ENCODE measurements at regions not wholly inside any gene's neighbourhood (a gene's known extent, or its start where the extent isn't known, plus 50 kb on each side); places are given as distances from the start of the nearest gene placed in this dataset.
A peak's percentile ranks its signal among the peaks of the same experiment; 100 is the strongest.

DNA sequence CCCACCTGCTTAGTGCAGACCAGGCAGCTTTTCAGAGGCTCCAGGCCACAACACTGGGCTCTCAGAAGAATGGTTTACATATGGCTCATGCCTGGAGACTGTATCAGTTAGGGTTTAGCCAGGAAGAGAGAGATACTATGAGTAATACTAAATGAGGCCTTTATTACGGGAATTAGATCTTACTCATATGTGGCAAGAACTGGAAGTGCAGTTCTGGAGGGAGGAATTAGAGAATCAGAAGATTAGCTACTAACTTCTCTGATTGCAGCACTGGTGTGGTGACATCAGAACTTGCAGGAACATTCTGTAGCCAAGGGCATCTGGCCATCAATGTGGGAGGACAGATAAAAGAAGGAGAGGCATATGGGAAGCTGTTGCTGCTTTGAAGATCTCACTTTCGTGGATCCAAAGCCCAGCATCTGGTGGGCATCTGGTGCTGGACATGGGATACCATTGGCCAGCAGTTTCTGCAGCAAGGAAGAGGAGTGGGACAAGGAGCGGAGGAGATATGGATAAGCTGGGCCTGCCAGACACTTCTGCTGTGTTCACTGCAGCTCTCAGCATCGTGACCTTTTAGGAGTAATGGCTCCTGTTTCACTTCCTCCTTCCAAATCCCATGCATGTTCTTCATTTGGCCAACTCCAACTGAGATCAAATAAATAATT is 248.5 kb downstream of the BTBD3 start:
- Histone ChIP-seq H3K4me3 (no peak overlapping the region), H3K36me3 (replicated peaks in 1 of 2; ENCODE audit: insufficient read depth in 1 of 2, low read depth in 2 of 2) (no peaks in the 10 kb centered on the region), H3K27me3 (no peaks in the 10 kb centered on the region), H3K9me3 (no peaks in the 10 kb centered on the region), H3K27ac (peak overlapping the region in 1 of 4 donors; percentile 41), H3K4me1 (no peaks in the 10 kb centered on the region)
- no peak for TF ChIP-seq POLR2A (IDR thresholded peaks at IDR 0.05)
- TF ChIP-seq, protein P1, sequence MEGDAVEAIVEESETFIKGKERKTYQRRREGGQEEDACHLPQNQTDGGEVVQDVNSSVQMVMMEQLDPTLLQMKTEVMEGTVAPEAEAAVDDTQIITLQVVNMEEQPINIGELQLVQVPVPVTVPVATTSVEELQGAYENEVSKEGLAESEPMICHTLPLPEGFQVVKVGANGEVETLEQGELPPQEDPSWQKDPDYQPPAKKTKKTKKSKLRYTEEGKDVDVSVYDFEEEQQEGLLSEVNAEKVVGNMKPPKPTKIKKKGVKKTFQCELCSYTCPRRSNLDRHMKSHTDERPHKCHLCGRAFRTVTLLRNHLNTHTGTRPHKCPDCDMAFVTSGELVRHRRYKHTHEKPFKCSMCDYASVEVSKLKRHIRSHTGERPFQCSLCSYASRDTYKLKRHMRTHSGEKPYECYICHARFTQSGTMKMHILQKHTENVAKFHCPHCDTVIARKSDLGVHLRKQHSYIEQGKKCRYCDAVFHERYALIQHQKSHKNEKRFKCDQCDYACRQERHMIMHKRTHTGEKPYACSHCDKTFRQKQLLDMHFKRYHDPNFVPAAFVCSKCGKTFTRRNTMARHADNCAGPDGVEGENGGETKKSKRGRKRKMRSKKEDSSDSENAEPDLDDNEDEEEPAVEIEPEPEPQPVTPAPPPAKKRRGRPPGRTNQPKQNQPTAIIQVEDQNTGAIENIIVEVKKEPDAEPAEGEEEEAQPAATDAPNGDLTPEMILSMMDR (IDR thresholded peaks at IDR 0.05): peak in 1 of 7 experiments; percentile 6
- peak; percentile 77 for ATAC-seq
- intact Hi-C loops (cut with DNase I): no loop called here
- DNase-seq: peak in 3 of 4 donors; percentile 26 to 72 (median 34)
- WGBS, 2 donors: 77 to 78% methylated on average over 4 of the region's 4 CpGs

DNA sequence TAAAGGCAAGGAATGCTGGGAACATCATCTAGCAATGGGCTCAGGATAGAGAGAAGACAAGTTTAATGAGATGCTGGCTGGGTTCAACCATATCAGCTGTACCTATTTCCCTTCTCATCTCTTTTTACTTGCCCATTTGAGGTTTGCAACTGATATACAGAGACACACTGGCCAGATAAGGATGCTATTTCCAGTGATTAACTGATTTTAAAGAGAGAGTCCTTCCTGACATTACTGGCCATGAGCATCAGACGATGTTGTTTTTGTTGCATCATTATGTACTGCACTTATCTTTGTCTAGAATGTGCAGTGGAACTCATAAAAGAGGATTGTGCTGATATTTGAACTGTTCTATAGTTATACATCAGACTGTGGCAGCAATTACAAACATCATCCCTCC is 252.7 kb downstream of the BTBD3 start:
- intact Hi-C loops (cut with DNase I): no loop called here
- no peak for DNase-seq
- WGBS, 2 donors: 65 to 79% methylated on average over 1 of the region's 1 CpG
- Histone ChIP-seq H3K4me1 (no peaks in the 10 kb centered on the region), H3K27me3 (no peaks in the 10 kb centered on the region), H3K36me3 (replicated peaks in 1 of 2; ENCODE audit: insufficient read depth in 1 of 2, low read depth in 2 of 2) (no peaks in the 10 kb centered on the region), H3K27ac (no peak overlapping the region), H3K4me3 (no peak overlapping the region), H3K9me3 (no peaks in the 10 kb centered on the region)
- TF ChIP-seq POLR2A (IDR thresholded peaks at IDR 0.05): no peak
- TF ChIP-seq, protein P1 (IDR thresholded peaks at IDR 0.05): no peak
- no peak for ATAC-seq

DNA sequence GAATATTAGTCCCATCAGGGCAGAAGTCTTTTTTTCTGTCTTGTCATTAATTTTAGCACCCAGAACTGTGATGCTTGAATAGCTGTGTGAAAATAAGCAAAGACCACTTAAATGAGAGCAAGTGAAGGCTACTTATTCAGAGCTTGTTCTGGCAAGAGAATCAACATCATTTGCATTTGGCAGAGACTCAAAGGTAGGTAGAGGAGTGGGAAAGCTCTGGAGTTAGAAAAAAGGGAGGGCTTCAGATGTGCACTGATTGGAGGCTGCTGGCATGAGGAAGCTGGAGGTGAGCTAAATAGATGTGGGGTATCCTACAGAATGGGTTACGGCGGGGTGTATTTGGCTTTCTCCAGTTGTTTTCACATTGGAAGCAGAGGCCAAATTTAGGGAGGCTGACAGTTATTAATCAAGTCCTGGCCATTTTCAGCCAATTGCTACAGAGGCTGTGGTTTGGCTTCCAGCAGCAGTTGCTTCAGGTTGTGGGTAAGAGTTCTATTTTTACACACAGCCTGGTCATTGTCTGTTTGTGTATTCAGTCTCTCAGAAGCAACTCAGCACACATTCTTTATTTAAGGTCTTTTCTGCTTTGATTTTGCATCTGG is 254.3 kb downstream of the BTBD3 start:
- TF ChIP-seq, protein P1 (IDR thresholded peaks at IDR 0.05): no peak
- TF ChIP-seq POLR2A (IDR thresholded peaks at IDR 0.05): no peak
- intact Hi-C loops (cut with DNase I): no loop called here
- no peak for ATAC-seq
- Histone ChIP-seq H3K27ac (no peak overlapping the region), H3K4me3 (no peak overlapping the region), H3K9me3 (no peaks in the 10 kb centered on the region), H3K27me3 (no peaks in the 10 kb centered on the region), H3K4me1 (no peaks in the 10 kb centered on the region), H3K36me3 (replicated peaks in 1 of 2; ENCODE audit: insufficient read depth in 1 of 2, low read depth in 2 of 2) (no peaks in the 10 kb centered on the region)
- DNase-seq: peak in 2 of 4 donors; percentile 9 to 18
- 74 to 87% methylated on average over 2 of the region's 2 CpGs for WGBS, 2 donors

DNA sequence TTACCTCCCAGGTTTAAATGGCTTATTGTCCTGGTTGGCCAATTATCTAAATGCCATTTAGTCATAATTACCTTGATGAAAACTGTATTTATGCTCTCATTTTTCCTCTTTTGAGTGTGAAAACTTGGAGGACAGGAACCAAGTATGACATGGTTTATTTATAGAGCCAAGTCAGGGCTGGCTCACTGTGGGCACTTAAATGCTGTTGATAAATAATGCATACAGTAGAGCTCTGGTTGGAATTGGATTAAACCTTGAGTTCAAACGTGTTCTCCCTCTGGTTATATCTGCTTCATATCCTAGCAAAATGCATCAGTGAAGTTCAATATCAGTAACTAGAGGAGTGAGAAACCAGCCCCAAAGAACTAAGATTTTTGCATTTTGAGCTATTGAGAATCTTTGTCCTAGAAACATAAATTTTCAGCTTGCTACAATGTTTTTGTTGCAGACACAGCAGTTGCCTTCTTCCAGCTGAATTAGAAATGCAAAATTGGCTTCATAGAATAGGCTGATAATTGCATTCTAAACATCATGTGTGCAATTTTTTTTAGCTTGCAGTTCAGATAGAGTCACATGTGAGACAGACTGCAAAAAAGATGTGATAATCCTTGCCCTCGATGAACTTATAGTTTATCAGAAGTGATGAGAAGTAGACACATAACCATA is 255.8 kb downstream of the BTBD3 start:
- no peaks in the 10 kb centered on the region for H3K36me3 ChIP-seq (replicated peaks in 1 of 2; ENCODE audit: insufficient read depth in 1 of 2, low read depth in 2 of 2)
- intact Hi-C loops (cut with DNase I): no loop called here
- H3K4me3 ChIP-seq: no peak overlapping the region
- no peak overlapping the region for H3K27ac ChIP-seq
- no peak for DNase-seq
- TF ChIP-seq POLR2A (IDR thresholded peaks at IDR 0.05): no peak
- TF ChIP-seq, protein P1 (IDR thresholded peaks at IDR 0.05): no peak
- peaks cover 9% of the 10 kb centered on the region for H3K4me1 ChIP-seq
- no peak for ATAC-seq
- no peaks in the 10 kb centered on the region for H3K9me3 ChIP-seq
- H3K27me3 ChIP-seq: no peaks in the 10 kb centered on the region
- 51 to 54% methylated on average over 2 of the region's 2 CpGs for WGBS, 2 donors

Measured in body of pancreas (tissue), 4 donors.